OCI-LY7 (cell line): ENCODE measurements at regions not wholly inside any gene's neighbourhood (a gene's known extent, or its start where the extent isn't known, plus 50 kb on each side); places are given as distances from the start of the nearest gene placed in this dataset.

Experiments
- CTCF ChIP-seq: fragments of 200-600 bp; sonication (generic); conservative IDR thresholded peaks from 2 replicates; pipeline ENCODE4 v1.5.1; 2014; ENCODE audit warnings: mild to moderate bottlenecking, antibody characterized with exemption, low read length, moderate library complexity, mixed read lengths
- EZH2phosphoT487 ChIP-seq: fragments of 200-600 bp; sonication (generic); IDR thresholded peaks from 2 replicates; pipeline ENCODE4 v1.6.1; 2018; ENCODE audit warnings: low read depth, borderline replicate concordance, mild to moderate bottlenecking, mixed run types, antibody characterized with exemption, low read length, moderate library complexity, mixed read lengths

- TF ChIP-seq CTCF, result no peak
- no peak for TF ChIP-seq EZH2phosphoT487
Measured at GRCh38 chr17:33684735-33685134, 391.6 kb upstream of the ASIC2 start.
